GM21529 (cell line): ENCODE measurements at regions not wholly inside any gene's neighbourhood (a gene's known extent, or its start where the extent isn't known, plus 50 kb on each side); places are given as distances from the start of the nearest gene placed in this dataset.
"Not testable (repeated sequence)": the region's sequence is repeated elsewhere in the genome, so short reads cannot be mapped to it uniquely, and the experiment has no call there.

Experiments used
- ATAC-seq: cut with Tn5 transposase; IDR thresholded peaks from one replicate; pipeline ENCODE4 v1.9.1; 2021; ENCODE audit not compliant: unreplicated experiment

GRCh38 chr10:6706725-6707124, 126.6 kb upstream of the PRKCQ start:
- no peak for ATAC-seq

GRCh38 chr10:6704896-6705295, 124.8 kb upstream of the PRKCQ start:
- no peak for ATAC-seq

DNA sequence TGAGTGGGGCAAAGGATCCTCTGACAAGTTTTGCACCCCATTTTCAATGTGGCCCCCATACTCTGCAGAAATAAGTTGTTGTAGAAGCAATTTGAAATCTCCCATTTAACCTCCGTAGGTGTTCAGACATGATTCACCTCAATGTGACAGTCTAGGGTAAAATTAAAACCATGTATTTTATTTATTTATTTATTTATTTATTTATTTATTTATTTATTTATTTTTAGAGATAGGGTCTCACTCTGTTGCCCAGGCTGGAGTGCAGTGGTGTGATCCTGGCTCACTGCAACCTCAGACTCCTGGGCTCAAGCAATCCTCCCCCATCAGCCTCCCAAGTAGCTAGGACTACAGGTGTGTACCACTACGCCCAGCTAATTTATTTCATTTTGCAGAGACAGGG, 122.8 kb upstream of the PRKCQ start:
- ATAC-seq, result not testable (repeated sequence)

DNA sequence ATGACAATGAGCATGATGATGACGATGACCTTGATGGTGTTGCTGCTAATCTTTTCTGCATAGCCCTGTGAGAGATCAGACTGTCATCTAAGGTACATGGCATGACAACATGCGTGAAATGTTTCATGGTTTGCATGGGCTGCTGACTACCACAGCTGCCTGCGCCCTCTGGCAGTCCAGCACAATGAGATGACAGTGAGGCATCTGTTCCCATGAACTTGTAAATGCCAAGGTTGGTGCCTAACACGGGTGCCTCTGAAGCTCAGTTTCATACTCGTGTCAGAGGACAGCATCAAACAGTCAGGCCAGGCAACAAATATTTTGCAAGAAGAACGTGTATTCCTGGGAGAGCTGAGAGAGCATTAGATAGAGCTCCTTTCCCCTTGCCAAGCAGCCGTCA, 122.0 kb upstream of the PRKCQ start:
- ATAC-seq, result no peak

DNA sequence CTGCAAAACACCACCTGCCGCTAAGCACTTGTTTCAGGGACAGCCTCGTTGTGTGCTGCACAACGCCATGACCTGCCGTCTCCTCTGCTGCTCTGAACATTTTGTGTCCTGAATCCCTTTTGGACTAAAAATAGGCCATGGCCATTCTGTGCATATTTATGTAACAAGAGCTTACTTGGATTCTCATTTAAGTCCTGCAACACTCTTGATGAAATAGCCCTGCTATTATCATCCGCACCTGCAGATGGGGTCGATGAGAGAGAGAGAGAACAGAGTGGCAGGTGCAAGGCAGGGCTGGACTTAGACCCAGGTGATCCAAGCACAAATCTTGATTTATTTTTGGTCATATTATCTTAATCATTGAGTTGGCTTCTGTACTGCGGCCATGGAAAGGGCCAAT, 121.2 kb upstream of the PRKCQ start:
- ATAC-seq, result no peak

- no peak for ATAC-seq
Observed at GRCh38 chr10:6700066-6700465, 120.0 kb upstream of the PRKCQ start.

- ATAC-seq, result no peak
Observed at GRCh38 chr10:6699336-6699735, 119.3 kb upstream of the PRKCQ start.

DNA sequence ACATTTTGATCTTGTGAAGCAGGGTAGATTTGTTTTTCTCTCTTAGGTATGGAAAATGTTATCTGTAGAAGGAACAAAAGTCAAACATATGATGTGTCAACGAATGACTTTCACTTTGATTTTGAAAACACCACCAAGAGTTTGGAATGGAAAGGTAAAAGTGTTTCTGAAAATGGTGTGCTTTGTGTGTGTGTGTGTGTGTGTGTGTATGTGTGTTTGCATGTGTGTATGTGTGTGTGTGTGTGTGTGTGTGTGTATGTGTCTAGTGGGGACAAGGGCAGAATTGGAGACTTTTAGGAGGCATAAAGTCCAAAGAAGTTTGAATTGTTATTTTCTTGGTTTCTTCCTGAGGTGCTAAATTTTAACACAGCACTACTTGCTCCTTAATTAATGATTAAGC, 115.4 kb upstream of the PRKCQ start:
- no peak for ATAC-seq

DNA sequence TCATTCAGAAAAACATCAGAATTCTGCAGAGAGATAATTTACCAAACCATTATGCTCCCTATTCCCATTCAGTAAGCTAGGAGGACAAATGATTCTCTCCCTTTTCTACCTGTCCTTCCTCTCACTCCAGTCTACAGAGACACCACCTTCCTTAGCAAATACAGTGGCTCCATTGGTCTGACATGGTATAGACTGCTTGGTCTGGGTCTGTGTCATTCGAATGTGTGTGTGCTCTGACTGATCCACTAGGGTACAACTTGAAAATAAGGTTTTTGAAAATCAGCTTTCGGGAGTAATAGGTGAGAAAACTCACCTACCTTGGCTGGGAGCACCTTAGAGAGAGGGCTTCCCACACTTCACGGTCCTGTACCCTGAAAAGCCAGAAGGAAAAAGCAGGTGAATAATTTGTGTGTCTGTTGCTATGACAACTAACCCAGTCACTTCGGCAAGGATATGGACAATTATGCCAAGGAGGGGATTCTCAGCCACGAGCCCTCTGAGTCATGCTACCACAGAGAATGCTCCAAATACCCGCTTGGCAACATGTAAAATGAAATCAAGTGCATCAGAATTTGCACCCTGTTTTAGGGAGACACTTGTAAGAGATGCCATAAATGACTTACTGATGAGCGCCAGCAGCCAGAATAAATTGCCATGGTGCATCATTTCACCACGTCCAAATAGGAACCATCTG, 114.5 kb upstream of the PRKCQ start:
- ATAC-seq, result no peak

GRCh38 chr10:6692856-6693255, 112.8 kb upstream of the PRKCQ start:
- ATAC-seq, result no peak

DNA sequence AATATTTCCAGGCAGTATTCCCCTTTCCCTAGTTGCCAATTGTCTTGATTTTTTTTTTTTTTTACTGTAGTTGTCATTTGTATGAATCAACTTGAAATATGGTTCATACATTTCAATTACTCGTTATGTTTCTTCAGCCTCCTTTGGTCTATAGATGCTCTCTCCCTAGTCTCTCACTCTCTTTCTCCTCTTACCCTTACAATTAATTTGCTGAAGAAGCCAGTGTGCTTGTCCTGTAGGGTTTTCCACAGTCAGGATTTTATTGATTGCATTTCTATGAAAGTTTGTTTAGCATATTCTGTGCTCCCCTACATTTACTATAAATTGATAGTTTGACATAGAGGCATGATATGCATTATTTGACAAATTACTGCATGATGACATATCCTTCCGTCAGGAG, 112.0 kb upstream of the PRKCQ start:
- ATAC-seq, result no peak

GRCh38 chr10:6689036-6689435, 109.0 kb upstream of the PRKCQ start:
- ATAC-seq, result no peak

DNA sequence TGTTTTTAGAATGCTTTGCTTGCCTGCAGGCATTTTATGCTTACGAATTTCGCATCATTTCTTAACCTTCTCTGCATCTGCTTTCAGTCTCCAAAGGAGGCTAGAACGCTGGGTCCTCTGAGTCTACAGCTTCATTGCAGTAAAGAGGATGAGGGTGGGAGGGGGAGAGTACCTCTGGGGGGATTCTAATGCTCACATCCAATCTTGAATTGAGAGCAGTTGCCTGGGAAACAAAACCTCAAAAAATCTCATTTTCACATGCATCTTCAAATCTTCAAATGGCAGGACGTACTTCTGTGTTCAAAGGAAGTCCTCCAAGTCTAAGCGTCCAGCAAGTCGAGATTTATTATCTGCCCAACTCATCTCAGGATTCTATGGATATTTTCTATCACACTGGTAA, 100.7 kb upstream of the PRKCQ start:
- ATAC-seq, result no peak

DNA sequence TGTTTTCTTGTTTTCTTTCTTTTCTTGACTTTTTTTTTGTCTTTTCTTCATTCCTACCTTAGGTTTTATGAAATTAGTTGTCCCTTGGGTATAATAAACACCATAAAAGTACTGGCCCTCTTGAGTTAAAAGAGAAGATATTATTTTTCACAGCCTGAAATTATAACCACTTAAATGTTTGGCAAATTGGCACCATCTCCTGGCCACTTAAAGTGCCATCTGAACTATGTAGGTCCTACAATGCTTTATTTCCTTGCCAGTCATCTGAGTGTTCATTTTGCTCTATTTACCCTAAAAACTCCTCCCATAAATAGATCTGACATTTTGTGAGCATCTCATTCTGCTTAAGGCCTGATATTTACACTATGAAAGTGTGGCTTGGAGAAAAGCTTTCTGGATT, 98.9 kb upstream of the PRKCQ start:
- no peak for ATAC-seq

DNA sequence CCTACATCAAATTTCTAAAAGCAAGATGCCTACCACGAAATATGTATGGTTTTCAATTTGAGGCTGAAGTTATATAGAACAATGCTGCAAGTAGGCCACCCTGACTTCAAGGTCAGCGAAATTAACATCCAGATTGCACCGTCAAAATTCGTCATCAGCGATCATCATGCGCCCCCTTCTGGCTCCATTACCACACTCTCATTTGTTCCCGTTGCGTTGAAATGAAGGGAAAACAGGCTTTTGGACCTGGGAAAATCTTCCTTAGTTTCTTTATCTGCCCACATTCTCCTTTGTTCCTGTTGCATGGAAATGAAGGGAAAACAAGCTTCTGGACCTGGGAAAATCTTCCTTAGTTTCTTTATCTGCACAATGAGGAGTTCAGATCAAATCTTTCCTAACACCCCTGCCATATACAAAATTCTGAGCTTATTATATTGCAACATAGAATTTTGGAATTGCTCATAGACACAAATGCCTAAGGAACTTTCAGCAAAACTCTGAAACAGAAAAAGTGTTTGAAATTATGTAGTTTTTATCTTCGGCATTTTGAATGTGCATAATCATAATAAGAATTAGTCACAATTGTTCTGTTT, 98.2 kb upstream of the PRKCQ start:
- ATAC-seq, result no peak

GRCh38 chr10:6677129-6677528, 97.1 kb upstream of the PRKCQ start:
- not testable (repeated sequence) for ATAC-seq

DNA sequence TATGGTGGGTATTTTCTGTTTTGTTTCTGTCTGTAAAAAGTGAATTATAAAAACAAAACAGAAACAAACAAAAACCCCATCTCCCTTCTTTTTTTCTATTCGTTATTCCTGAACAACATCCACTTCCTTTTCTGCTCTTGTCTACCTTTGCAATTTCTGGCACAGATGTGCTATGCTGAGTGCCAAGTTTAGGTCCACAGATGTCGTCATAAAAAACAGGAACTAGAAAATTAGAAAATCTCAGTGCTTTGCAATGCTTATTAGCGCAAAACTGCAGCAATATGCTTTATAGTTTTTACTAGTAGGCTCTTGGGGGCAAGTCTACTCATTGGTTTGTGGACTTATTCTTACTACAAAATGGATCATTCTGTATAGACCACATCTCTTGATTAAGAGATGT, 94.2 kb upstream of the PRKCQ start:
- no peak for ATAC-seq

DNA sequence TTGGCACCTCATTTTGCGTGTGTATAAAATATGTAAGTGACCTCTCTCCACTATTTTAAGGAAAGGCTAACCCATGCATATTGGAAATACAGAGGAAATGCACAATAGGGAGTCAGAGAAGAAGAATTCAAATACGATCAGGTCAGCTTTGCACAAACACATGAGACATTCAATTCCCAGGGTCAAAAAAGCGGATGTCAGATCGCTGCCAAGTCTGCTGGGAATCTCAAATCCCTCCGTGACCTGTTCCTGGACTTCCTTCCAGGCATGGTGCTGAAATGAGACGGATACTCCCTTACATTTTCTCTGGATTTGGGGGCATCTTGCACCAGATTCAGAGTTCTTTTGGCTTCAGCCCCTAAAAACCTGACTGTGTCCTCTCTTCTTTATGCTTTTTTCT, 91.9 kb upstream of the PRKCQ start:
- ATAC-seq, result no peak

- no peak for ATAC-seq
Observed at GRCh38 chr10:6669269-6669859, 89.3 kb upstream of the PRKCQ start.

- no peak for ATAC-seq
Observed at GRCh38 chr10:6667679-6668270, 87.7 kb upstream of the PRKCQ start.

DNA sequence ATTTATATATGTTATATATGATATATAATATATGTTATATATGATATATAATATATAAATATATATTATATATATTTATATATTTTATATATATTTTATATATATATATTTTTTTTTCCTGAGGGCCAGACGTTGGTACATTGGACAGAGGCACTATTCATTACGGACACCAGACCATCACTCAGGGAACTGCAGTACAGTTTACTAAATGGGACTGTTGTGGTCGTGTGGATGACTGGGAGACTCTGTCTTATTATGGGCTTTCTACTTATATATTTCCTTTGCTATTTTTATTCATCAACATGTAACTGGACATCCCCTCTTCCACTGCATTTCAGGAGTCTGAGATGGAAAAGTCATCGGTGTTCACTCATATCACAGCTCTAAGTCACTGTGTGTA, 87.1 kb upstream of the PRKCQ start:
- ATAC-seq, result no peak

DNA sequence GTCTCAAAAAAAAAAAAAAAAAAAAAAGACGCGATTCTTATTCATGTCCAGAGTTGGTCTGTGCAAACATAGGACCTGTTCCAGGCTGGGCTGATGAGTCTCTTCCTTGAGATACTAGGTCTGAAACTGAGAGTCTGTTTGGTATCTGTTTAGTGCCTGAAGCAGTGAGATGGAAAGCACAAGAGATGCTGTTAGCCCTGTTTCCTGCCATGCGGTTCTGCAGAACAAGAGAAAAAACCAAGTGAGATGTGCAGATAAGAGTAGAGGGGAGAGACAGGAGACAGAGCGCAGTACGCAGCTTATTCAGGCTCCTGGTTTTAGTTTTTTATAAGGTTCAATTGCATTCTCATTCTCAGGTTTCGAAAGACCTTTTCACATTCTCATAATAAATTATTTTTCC, 85.8 kb upstream of the PRKCQ start:
- no peak for ATAC-seq
